GDM1 (cell line): ENCODE measurements at regions not wholly inside any gene's neighbourhood (a gene's known extent, or its start where the extent isn't known, plus 50 kb on each side); places are given as distances from the start of the nearest gene placed in this dataset.

ENCODE experiments used
- DNase-seq: peaks from one replicate; lab custom pipeline; 2025; lab: John Stamatoyannopoulos, UW

- DNase-seq, result no peak
Observed at GRCh38 chr2:4579977-4580376, 876.6 kb downstream of the DCDC2C start.

GRCh38 chr2:4585057-4585635, 881.8 kb downstream of the DCDC2C start:
- no peak for DNase-seq

GRCh38 chr2:4588606-4589005, 885.2 kb downstream of the DCDC2C start:
- DNase-seq, result no peak

- DNase-seq, result no peak
Observed at GRCh38 chr2:4591261-4591660, 887.9 kb downstream of the DCDC2C start.

- no peak for DNase-seq
Observed at GRCh38 chr2:4597400-4597799, 894.0 kb downstream of the DCDC2C start.

- no peak for DNase-seq
Observed at GRCh38 chr2:4604767-4605166, 901.4 kb downstream of the DCDC2C start.

GRCh38 chr2:4618141-4618540, 914.8 kb downstream of the DCDC2C start:
- DNase-seq, result no peak

GRCh38 chr2:4618630-4619228, 915.4 kb downstream of the DCDC2C start:
- no peak for DNase-seq

- DNase-seq, result no peak
Observed at GRCh38 chr2:4628998-4629501, 925.7 kb downstream of the DCDC2C start.

- no peak for DNase-seq
Observed at GRCh38 chr2:4635289-4635688, 931.9 kb downstream of the DCDC2C start.

GRCh38 chr2:4653991-4654390, 950.6 kb downstream of the DCDC2C start:
- DNase-seq, result no peak

- DNase-seq, result no peak
Observed at GRCh38 chr2:4656326-4656725, 953.0 kb downstream of the DCDC2C start.

GRCh38 chr2:4662161-4662779, 958.9 kb downstream of the DCDC2C start:
- no peak for DNase-seq

- no peak for DNase-seq
Observed at GRCh38 chr2:4668381-4668780, 965.0 kb downstream of the DCDC2C start.

GRCh38 chr2:4670331-4670730, 967.0 kb downstream of the DCDC2C start:
- DNase-seq, result no peak

- DNase-seq, result peak; percentile 59
Observed at GRCh38 chr2:4673025-4673489, 969.7 kb downstream of the DCDC2C start.

- no peak for DNase-seq
Observed at GRCh38 chr2:4674007-4674406, 970.6 kb downstream of the DCDC2C start.

GRCh38 chr2:4675295-4675694, 971.9 kb downstream of the DCDC2C start:
- DNase-seq, result no peak

GRCh38 chr2:4678927-4679326, 975.6 kb downstream of the DCDC2C start:
- DNase-seq, result no peak

- no peak for DNase-seq
Observed at GRCh38 chr2:4679391-4679790, 976.0 kb downstream of the DCDC2C start.

GRCh38 chr2:4684921-4685320, 981.5 kb downstream of the DCDC2C start:
- DNase-seq, result no peak

GRCh38 chr2:4690913-4691312, 987.5 kb downstream of the DCDC2C start:
- no peak for DNase-seq

GRCh38 chr2:4693266-4693665, 989.9 kb downstream of the DCDC2C start:
- DNase-seq, result no peak
